Endodermal cell (in vitro differentiated cells): ENCODE measurements at regions not wholly inside any gene's neighbourhood (a gene's known extent, or its start where the extent isn't known, plus 50 kb on each side); places are given as distances from the start of the nearest gene placed in this dataset.

Experiments
- DNase-seq: peaks from one replicate; pipeline ENCODE4 v3.0.0-alpha.2; 2017
- H3K27ac ChIP-seq: 2 replicates; pipeline ENCODE4 v1.5.1; 2013; ENCODE audit warnings: mild to moderate bottlenecking, low read depth, low read length, moderate library complexity
- H3K27me3 ChIP-seq: 2 replicates; pipeline ENCODE4 v1.6.1; 2013; ENCODE audit warnings: mild to moderate bottlenecking, low read length, moderate library complexity; ENCODE audit not compliant: insufficient read depth, control insufficient read depth, poor library complexity, severe bottlenecking
- H3K36me3 ChIP-seq: 2 replicates; pipeline ENCODE4 v1.7.0; 2013; ENCODE audit warnings: mild to moderate bottlenecking, low read length, moderate library complexity; ENCODE audit not compliant: control insufficient read depth, insufficient read depth
- H3K4me1 ChIP-seq: one replicate; pipeline ENCODE4 v1.7.0; 2013; ENCODE audit warnings: low read length; ENCODE audit not compliant: control insufficient read depth, insufficient read depth
- H3K4me3 ChIP-seq: 2 replicates; pipeline ENCODE4 v1.5.1; 2013; ENCODE audit warnings: mild to moderate bottlenecking, low read length, moderate library complexity
- H3K9ac ChIP-seq: 2 replicates; pipeline ENCODE4 v1.6.1; 2013; ENCODE audit warnings: mild to moderate bottlenecking, low read length, moderate library complexity; ENCODE audit not compliant: poor library complexity, severe bottlenecking; ENCODE audit errors: extremely low read depth
- H3K9me3 ChIP-seq: 2 replicates; pipeline ENCODE4 v1.6.1; 2013; ENCODE audit warnings: mild to moderate bottlenecking, low read length, moderate library complexity; ENCODE audit not compliant: control insufficient read depth
- H3K27ac Mint-ChIP-seq: 2 replicates; pipeline ENCODE4 v1.8.0; 2020; ENCODE audit warnings: mixed read lengths
- H3K27me3 Mint-ChIP-seq: 2 replicates; pipeline ENCODE4 v1.8.0; 2021; ENCODE audit warnings: mild to moderate bottlenecking, mixed read lengths; ENCODE audit not compliant: insufficient read depth
- H3K36me3 Mint-ChIP-seq: 2 replicates; pipeline ENCODE4 v1.8.0; 2020; ENCODE audit warnings: low read depth, mixed read lengths
- H3K4me1 Mint-ChIP-seq: 2 replicates; pipeline ENCODE4 v1.8.0; 2020; ENCODE audit warnings: mixed read lengths
- H3K4me3 Mint-ChIP-seq: 2 replicates; pipeline ENCODE4 v1.8.0; 2020; ENCODE audit warnings: mild to moderate bottlenecking, moderate library complexity, mixed read lengths
- H3K9me3 Mint-ChIP-seq: 2 replicates; pipeline ENCODE4 v1.8.0; 2020; ENCODE audit warnings: mild to moderate bottlenecking, mixed read lengths
- WGBS, 2 experiments: methylation state at CpG; one replicate each; pipeline versions ENCODE4 v1.1.5 to v1.1.7; 2013; ENCODE audit warnings: missing lambda C conversion rate in 2 of 2, mixed read lengths in 1 of 2; ENCODE audit not compliant: insufficient coverage in 1 of 2, insufficient read length in 1 of 2; 5-methylcytosine and 5-hydroxymethylcytosine counted together
- TF ChIP-seq, protein P1 (sequence below): fragments of 200-600 bp; sonication (generic); conservative IDR thresholded peaks from 2 replicates; pipeline ENCODE4 v1.5.0; 2021; ENCODE audit warnings: antibody characterized with exemption, mild to moderate bottlenecking

GRCh38 chr4:157888281-157888680, 284.5 kb downstream of the GASK1B start:
- Mint-ChIP-seq H3K4me3 (no peak overlapping the region), H3K27ac (no peak overlapping the region), H3K36me3 (no peaks in the 10 kb centered on the region), H3K4me1 (peaks cover 10% of the 10 kb centered on the region), H3K9me3 (no peaks in the 10 kb centered on the region), H3K27me3 (no peaks in the 10 kb centered on the region)
- no peak overlapping the region for H3K9ac ChIP-seq
- no peaks in the 10 kb centered on the region for H3K9me3 ChIP-seq
- WGBS, 2 experiments = 86 to 90% methylated on average over 3 to 4 of the region's 4 CpGs
- no peak for DNase-seq
- H3K4me3 ChIP-seq = no peak overlapping the region
- H3K36me3 ChIP-seq = no peaks in the 10 kb centered on the region
- H3K27ac ChIP-seq = no peak overlapping the region
- H3K27me3 ChIP-seq = no peaks in the 10 kb centered on the region
- H3K4me1 ChIP-seq = no peaks in the 10 kb centered on the region
- TF ChIP-seq, protein P1, sequence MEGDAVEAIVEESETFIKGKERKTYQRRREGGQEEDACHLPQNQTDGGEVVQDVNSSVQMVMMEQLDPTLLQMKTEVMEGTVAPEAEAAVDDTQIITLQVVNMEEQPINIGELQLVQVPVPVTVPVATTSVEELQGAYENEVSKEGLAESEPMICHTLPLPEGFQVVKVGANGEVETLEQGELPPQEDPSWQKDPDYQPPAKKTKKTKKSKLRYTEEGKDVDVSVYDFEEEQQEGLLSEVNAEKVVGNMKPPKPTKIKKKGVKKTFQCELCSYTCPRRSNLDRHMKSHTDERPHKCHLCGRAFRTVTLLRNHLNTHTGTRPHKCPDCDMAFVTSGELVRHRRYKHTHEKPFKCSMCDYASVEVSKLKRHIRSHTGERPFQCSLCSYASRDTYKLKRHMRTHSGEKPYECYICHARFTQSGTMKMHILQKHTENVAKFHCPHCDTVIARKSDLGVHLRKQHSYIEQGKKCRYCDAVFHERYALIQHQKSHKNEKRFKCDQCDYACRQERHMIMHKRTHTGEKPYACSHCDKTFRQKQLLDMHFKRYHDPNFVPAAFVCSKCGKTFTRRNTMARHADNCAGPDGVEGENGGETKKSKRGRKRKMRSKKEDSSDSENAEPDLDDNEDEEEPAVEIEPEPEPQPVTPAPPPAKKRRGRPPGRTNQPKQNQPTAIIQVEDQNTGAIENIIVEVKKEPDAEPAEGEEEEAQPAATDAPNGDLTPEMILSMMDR = no peak

DNA sequence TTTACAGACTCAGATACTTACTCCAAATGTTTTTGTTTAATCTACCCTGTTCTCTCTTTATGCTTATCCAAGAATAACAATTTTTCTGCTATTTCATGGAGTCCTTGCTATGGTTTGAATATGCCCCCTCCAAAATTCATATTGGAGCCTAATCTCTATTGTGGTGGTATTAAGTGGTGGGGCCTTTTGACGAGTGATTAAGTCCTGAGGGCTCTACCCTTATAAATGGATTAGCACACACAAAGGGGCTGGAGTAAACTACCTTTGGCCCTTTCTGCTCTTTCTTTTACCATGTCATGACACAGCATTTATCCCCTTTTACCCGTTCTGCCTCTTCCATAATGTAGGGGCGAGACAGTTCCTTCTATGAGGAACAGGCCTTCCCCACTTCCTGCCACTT, 285.5 kb downstream of the GASK1B start:
- H3K9me3 ChIP-seq = no peaks in the 10 kb centered on the region
- 87 to 90% methylated on average over 2 to 3 of the region's 3 CpGs for WGBS, 2 experiments
- H3K27ac ChIP-seq = no peak overlapping the region
- Mint-ChIP-seq H3K36me3 (no peaks in the 10 kb centered on the region), H3K9me3 (no peaks in the 10 kb centered on the region), H3K27ac (peak overlapping the region; percentile 55), H3K4me1 (peaks cover 10% of the 10 kb centered on the region), H3K27me3 (no peaks in the 10 kb centered on the region), H3K4me3 (no peak overlapping the region)
- no peaks in the 10 kb centered on the region for H3K27me3 ChIP-seq
- no peak overlapping the region for H3K9ac ChIP-seq
- H3K4me1 ChIP-seq = no peaks in the 10 kb centered on the region
- TF ChIP-seq, protein P1 = no peak
- no peaks in the 10 kb centered on the region for H3K36me3 ChIP-seq
- no peak overlapping the region for H3K4me3 ChIP-seq
- no peak for DNase-seq

GRCh38 chr4:157886645-157887044, 286.2 kb downstream of the GASK1B start:
- peaks cover 10% of the 10 kb centered on the region for H3K4me1 Mint-ChIP-seq
- Histone ChIP-seq H3K36me3 (no peaks in the 10 kb centered on the region), H3K4me3 (no peak overlapping the region), H3K9me3 (no peaks in the 10 kb centered on the region), H3K27ac (no peak overlapping the region), H3K9ac (no peak overlapping the region), H3K27me3 (no peaks in the 10 kb centered on the region), H3K4me1 (no peaks in the 10 kb centered on the region)
- TF ChIP-seq, protein P1 = no peak
- no peak for DNase-seq
- no peaks in the 10 kb centered on the region for H3K9me3 Mint-ChIP-seq
- WGBS, 2 experiments = 89 to 100% methylated on average over 2 to 3 of the region's 3 CpGs
- H3K27me3 Mint-ChIP-seq = no peaks in the 10 kb centered on the region
- no peak overlapping the region for H3K27ac Mint-ChIP-seq
- no peaks in the 10 kb centered on the region for H3K36me3 Mint-ChIP-seq
- H3K4me3 Mint-ChIP-seq = no peak overlapping the region
